ENCODE measurements at regions not wholly inside any gene's neighbourhood (a gene's known extent, or its start where the extent isn't known, plus 50 kb on each side); places are given as distances from the start of the nearest gene placed in this dataset.

DNA sequence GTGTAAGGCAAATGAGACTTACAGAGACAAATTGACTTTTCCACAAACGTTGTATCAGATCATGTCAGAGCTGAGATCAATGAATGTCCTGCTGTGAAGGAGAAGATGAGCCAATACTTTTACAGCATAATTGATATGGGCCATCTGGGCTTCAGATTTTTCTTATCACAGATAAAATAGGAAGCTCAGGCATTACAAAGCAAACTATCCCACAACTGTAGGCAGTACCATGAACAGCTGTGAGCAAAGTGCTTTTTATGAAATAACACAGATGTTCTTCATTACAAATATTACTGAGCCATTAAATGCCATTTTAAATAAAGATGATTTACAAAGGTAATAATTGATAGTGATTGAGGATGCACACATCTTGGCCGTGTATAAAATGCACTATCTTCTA is 852.3 kb downstream of the OTOL1 start:
- Histone ChIP-seq H3K4me1 (no peaks in the 10 kb centered on the region), H3K9me3 (no peaks in the 10 kb centered on the region), H3K4me3 (no peak overlapping the region), H3K27me3 (no peaks in the 10 kb centered on the region), H3K27ac (no peak overlapping the region), H3K36me3 (no peaks in the 10 kb centered on the region)
- TF ChIP-seq, protein P1, sequence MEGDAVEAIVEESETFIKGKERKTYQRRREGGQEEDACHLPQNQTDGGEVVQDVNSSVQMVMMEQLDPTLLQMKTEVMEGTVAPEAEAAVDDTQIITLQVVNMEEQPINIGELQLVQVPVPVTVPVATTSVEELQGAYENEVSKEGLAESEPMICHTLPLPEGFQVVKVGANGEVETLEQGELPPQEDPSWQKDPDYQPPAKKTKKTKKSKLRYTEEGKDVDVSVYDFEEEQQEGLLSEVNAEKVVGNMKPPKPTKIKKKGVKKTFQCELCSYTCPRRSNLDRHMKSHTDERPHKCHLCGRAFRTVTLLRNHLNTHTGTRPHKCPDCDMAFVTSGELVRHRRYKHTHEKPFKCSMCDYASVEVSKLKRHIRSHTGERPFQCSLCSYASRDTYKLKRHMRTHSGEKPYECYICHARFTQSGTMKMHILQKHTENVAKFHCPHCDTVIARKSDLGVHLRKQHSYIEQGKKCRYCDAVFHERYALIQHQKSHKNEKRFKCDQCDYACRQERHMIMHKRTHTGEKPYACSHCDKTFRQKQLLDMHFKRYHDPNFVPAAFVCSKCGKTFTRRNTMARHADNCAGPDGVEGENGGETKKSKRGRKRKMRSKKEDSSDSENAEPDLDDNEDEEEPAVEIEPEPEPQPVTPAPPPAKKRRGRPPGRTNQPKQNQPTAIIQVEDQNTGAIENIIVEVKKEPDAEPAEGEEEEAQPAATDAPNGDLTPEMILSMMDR (IDR thresholded peaks at IDR 0.05): no peak
- no peak for TF ChIP-seq POLR2A (IDR thresholded peaks at IDR 0.05)
- TF ChIP-seq POLR2AphosphoS5 (IDR thresholded peaks at IDR 0.05): no peak
- no peak for TF ChIP-seq EP300 (IDR thresholded peaks at IDR 0.05)
- no peak for ATAC-seq
- WGBS, 2 donors (ENCODE audit: low coverage in 1 of 2): 27 to 35% methylated on average over 2 of the region's 2 CpGs

DNA sequence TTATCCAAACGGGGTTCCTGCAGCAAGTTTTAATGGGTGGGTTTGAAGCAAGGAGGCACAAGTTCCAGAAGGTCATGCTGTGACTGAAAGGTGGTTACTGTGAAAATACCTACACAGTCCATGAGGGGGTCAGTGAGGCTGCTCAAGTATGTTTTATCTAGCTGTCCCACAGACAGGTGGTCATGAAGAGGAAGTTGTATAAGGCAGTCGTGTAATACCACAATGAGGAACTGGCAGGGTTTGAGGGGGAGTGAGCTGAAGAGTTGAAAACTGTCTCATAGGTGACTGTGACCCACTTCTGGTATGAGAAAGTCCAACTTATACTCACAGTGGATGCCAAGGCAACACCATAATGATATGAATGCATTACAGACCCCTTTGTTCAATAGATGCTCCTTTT is 856.8 kb downstream of the OTOL1 start:
- H3K4me1 ChIP-seq: no peaks in the 10 kb centered on the region
- H3K27me3 ChIP-seq: no peaks in the 10 kb centered on the region
- no peak for TF ChIP-seq EP300 (IDR thresholded peaks at IDR 0.05)
- no peak for TF ChIP-seq POLR2AphosphoS5 (IDR thresholded peaks at IDR 0.05)
- TF ChIP-seq, protein P1 (IDR thresholded peaks at IDR 0.05): no peak
- TF ChIP-seq POLR2A (IDR thresholded peaks at IDR 0.05): no peak
- H3K36me3 ChIP-seq: no peaks in the 10 kb centered on the region
- no peak overlapping the region for H3K27ac ChIP-seq
- no peaks in the 10 kb centered on the region for H3K9me3 ChIP-seq
- H3K4me3 ChIP-seq: no peak overlapping the region
- no peak for ATAC-seq
- WGBS, 2 donors (ENCODE audit: low coverage in 1 of 2): 56 to 80% methylated on average over 1 to 2 of the region's 2 CpGs

DNA sequence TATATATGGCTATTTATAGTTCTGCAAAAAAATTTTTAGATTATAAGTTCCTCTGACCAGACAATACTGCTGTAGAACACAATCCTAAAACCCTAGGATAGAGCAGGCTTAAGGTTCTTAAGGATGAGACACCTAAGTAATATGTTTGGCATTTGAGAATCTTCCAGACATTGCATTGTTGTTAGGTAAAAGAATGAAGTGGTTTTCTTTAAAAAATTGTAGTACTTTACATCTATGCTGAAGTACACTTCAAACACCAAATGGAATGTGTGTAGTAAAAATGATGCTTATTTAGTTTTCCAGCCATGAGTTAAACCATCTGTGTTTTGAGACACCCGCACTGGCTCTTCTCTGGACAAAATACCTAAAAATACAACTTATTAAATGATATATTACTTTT is 857.7 kb downstream of the OTOL1 start:
- no peak for ATAC-seq
- H3K27me3 ChIP-seq: no peaks in the 10 kb centered on the region
- no peaks in the 10 kb centered on the region for H3K36me3 ChIP-seq
- no peaks in the 10 kb centered on the region for H3K9me3 ChIP-seq
- TF ChIP-seq, protein P1 (IDR thresholded peaks at IDR 0.05): no peak
- TF ChIP-seq EP300 (IDR thresholded peaks at IDR 0.05) (no peak), POLR2A (IDR thresholded peaks at IDR 0.05) (no peak), POLR2AphosphoS5 (IDR thresholded peaks at IDR 0.05) (no peak)
- no peak overlapping the region for H3K27ac ChIP-seq
- H3K4me3 ChIP-seq: no peak overlapping the region
- H3K4me1 ChIP-seq: no peaks in the 10 kb centered on the region
- WGBS, 2 donors (ENCODE audit: low coverage in 1 of 2): 33 to 64% methylated on average over 1 of the region's 1 CpG

DNA sequence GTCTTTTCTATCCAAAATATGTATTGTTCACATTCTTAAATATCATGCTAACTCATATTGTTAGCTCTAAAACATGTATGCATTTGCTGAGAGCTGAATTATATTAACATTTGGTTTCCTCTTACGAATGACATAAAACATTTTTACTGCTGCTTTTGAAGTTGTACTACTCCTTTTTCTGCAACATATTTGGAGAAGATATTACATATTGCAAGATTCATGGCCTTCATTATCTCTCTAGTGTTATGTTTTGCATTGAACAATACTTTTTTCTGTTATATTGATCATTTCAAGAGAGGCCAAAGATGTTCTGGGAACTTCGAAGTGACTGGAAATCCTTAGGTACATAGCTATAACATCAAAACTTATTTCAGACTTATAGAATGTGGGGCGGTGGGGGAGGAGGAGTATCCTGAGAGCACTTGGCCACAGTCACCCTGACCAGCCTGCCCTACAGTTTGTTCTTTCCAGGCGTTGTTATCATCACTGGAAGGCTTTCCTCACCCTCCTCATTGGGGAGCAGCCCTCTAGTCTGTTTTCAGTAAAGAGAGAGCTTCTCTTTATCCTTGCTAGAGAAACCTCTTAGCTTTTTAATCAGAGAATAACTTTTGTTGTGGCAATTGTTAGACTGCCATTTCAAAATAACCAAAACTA is 868.6 kb downstream of the OTOL1 start:
- TF ChIP-seq EP300 (IDR thresholded peaks at IDR 0.05): no peak
- no peak for TF ChIP-seq POLR2A (IDR thresholded peaks at IDR 0.05)
- H3K27ac ChIP-seq: no peak overlapping the region
- no peaks in the 10 kb centered on the region for H3K9me3 ChIP-seq
- no peaks in the 10 kb centered on the region for H3K36me3 ChIP-seq
- H3K4me3 ChIP-seq: no peak overlapping the region
- peaks cover 0 to 23% (median 0%) of the 10 kb centered on the region in 3 donors for H3K4me1 ChIP-seq
- 66 to 71% methylated on average over 4 of the region's 4 CpGs for WGBS, 2 donors (ENCODE audit: low coverage in 1 of 2)
- ATAC-seq: no peak
- H3K27me3 ChIP-seq: no peaks in the 10 kb centered on the region

DNA sequence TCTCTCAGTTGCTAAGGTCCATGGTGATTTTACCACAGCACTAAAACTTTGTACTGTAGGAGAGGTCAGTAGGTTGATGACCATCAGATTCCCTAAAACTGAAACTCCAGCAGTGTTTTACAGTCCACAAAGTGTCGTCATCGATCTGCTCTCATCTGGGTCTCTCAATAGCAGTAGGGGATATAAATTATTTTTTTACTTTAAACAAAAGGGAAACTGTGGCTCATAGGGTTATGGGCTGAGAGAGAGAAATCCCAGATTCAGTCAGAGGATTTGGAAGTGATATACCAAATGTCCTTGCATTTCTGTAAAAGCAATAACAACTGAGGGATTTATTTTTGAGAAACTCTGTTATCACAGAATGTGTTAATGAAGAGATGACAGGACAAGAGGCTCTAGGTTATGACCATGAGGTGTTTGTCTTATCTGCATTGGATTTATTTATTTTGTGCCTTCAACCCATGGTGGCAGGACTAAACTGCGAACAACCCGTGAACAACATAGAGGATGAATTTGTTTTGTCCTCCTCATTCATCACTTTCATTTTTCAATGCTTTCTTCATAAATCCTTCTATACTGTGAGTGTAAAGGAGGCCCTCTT is 869.7 kb downstream of the OTOL1 start:
- H3K9me3 ChIP-seq: no peaks in the 10 kb centered on the region
- H3K36me3 ChIP-seq: no peaks in the 10 kb centered on the region
- WGBS, 2 donors (ENCODE audit: low coverage in 1 of 2): 28 to 61% methylated on average over 4 of the region's 4 CpGs
- H3K27me3 ChIP-seq: no peaks in the 10 kb centered on the region
- H3K4me3 ChIP-seq: no peak overlapping the region
- H3K4me1 ChIP-seq: peaks cover 0 to 23% (median 0%) of the 10 kb centered on the region in 3 donors
- H3K27ac ChIP-seq: no peak overlapping the region
- no peak for TF ChIP-seq POLR2A (IDR thresholded peaks at IDR 0.05)
- ATAC-seq: no peak

Data from gastroesophageal sphincter (tissue), 4 donors.